WTC11 (cell line): ENCODE measurements at regions not wholly inside any gene's neighbourhood (a gene's known extent, or its start where the extent isn't known, plus 50 kb on each side); places are given as distances from the start of the nearest gene placed in this dataset.

Source experiments
- ETV6 ChIP-seq: sonication (generic); formaldehyde crosslinking; IDR thresholded peaks from 2 replicates; pipeline ENCODE4 v1.8.1; 2022; ENCODE audit warnings: mild to moderate bottlenecking, missing genetic modification reagents
- TF ChIP-seq, protein P1 (sequence below): sonication (generic); formaldehyde crosslinking; IDR thresholded peaks from 2 replicates; pipeline ENCODE4 v1.8.0; 2022; ENCODE audit warnings: mild to moderate bottlenecking, missing genetic modification reagents
- TF ChIP-seq, protein P2 (sequence below): fragments of 200-600 bp; IDR thresholded peaks from 2 replicates; pipeline ENCODE4 v1.8.0; 2022; ENCODE audit warnings: antibody characterized with exemption
- TF ChIP-seq, protein P3 (sequence below): sonication (generic); formaldehyde crosslinking; conservative IDR thresholded peaks from 2 replicates; pipeline ENCODE4 v1.8.1; 2022; ENCODE audit warnings: mild to moderate bottlenecking, missing genetic modification reagents
- TF ChIP-seq, protein P4 (sequence below): sonication (generic); formaldehyde crosslinking; IDR thresholded peaks from 2 replicates; pipeline ENCODE4 v1.8.1; 2022; ENCODE audit warnings: mild to moderate bottlenecking, missing genetic modification reagents, moderate library complexity, borderline replicate concordance

DNA sequence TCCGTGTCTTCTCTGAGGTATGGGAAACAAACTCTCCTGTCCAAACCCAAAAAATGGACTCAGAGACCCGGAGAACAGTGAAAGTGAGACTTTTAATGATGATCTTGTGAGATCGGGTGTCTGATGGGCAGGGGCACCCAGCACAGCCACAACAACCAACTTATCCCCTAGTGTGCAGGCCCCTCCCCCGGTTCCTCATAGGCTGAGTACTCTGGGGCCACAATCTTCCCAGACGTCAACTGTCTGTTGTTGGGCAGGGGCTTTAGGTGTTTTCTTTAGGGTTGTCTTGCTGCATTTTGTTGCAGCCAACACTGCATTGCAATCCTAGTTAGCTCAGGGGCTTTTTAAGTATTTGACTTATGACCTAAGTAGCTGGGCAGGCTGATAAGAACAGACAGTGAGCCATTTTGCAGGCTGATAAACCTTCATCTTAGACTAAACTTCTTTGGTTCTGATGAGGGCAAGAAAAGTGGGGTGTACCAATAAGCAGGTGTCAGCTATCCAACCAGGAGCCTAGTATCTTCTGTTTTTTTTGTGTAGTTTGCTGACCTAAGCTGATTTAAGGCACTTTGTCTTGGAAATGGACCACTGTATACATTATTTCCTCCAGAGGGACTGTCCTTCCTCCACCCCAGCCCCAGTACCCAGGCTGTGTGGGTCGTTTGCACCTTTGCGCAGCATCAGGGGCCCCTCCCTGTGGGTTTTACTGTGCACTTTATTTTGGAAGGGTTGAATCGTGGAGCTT, 1323.6 kb downstream of the TBC1D22A start:
- TF ChIP-seq, protein P1, sequence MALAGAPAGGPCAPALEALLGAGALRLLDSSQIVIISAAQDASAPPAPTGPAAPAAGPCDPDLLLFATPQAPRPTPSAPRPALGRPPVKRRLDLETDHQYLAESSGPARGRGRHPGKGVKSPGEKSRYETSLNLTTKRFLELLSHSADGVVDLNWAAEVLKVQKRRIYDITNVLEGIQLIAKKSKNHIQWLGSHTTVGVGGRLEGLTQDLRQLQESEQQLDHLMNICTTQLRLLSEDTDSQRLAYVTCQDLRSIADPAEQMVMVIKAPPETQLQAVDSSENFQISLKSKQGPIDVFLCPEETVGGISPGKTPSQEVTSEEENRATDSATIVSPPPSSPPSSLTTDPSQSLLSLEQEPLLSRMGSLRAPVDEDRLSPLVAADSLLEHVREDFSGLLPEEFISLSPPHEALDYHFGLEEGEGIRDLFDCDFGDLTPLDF = no peak
- TF ChIP-seq, protein P2, sequence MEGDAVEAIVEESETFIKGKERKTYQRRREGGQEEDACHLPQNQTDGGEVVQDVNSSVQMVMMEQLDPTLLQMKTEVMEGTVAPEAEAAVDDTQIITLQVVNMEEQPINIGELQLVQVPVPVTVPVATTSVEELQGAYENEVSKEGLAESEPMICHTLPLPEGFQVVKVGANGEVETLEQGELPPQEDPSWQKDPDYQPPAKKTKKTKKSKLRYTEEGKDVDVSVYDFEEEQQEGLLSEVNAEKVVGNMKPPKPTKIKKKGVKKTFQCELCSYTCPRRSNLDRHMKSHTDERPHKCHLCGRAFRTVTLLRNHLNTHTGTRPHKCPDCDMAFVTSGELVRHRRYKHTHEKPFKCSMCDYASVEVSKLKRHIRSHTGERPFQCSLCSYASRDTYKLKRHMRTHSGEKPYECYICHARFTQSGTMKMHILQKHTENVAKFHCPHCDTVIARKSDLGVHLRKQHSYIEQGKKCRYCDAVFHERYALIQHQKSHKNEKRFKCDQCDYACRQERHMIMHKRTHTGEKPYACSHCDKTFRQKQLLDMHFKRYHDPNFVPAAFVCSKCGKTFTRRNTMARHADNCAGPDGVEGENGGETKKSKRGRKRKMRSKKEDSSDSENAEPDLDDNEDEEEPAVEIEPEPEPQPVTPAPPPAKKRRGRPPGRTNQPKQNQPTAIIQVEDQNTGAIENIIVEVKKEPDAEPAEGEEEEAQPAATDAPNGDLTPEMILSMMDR = no peak
- TF ChIP-seq, protein P3, sequence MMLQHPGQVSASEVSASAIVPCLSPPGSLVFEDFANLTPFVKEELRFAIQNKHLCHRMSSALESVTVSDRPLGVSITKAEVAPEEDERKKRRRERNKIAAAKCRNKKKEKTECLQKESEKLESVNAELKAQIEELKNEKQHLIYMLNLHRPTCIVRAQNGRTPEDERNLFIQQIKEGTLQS = no peak
- TF ChIP-seq, protein P4, sequence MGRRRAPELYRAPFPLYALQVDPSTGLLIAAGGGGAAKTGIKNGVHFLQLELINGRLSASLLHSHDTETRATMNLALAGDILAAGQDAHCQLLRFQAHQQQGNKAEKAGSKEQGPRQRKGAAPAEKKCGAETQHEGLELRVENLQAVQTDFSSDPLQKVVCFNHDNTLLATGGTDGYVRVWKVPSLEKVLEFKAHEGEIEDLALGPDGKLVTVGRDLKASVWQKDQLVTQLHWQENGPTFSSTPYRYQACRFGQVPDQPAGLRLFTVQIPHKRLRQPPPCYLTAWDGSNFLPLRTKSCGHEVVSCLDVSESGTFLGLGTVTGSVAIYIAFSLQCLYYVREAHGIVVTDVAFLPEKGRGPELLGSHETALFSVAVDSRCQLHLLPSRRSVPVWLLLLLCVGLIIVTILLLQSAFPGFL = no peak
- TF ChIP-seq ETV6 = no peak
